ENCODE measurements at regions not wholly inside any gene's neighbourhood (a gene's known extent, or its start where the extent isn't known, plus 50 kb on each side); places are given as distances from the start of the nearest gene placed in this dataset.

GRCh38 chr14:81716953-81717352, 183.3 kb upstream of the SEL1L start:
- ChIA-PET CTCF (no interaction called here), POLR2A (no interaction called here)
- no peaks in the 10 kb centered on the region for H3K9me3 ChIP-seq (ENCODE audit: control insufficient read depth, insufficient read depth, low read depth, low read length)
- no peaks in the 10 kb centered on the region for H3K4me1 ChIP-seq (ENCODE audit: control insufficient read depth, insufficient read depth, low read length)
- TF ChIP-seq CTCF (tag by site-specific recombination; IDR thresholded peaks at IDR 0.05) (no peak), ZNF785 (tag by site-specific recombination; IDR thresholded peaks at IDR 0.05) (no peak), ZNF449 (tag by site-specific recombination; IDR thresholded peaks at IDR 0.05) (no peak), PRDM10 (tag by site-specific recombination; IDR thresholded peaks at IDR 0.05) (no peak)
- H3K36me3 ChIP-seq (ENCODE audit: control insufficient read depth in 2 of 2, insufficient read depth in 1 of 2, low read length in 2 of 2), result no peaks in the 10 kb centered on the region
- no peak overlapping the region for H3K4me3 ChIP-seq (ENCODE audit: low read depth, low read length)
- no peak overlapping the region for H3K27ac ChIP-seq (ENCODE audit: extremely low read depth, low read depth, low read length)

DNA sequence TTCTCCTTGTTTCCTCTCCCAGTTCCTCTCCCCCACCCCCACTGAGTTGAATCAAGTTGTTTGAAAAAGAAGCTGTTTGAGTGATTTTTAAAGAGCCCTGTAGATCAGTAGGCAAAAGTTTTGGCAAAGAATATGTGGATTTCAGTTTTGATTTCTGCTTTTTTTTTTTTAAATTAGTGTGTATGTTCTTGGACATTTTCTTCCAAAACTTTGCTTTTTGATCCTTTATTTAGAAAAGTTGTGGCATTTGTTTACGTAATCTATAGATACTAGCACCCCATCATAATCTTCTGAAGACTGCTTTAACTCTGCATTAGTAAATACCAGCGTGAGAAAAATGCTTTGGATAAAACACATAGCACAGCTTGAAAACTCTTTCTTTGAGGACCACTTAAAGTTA, 190.3 kb upstream of the SEL1L start:
- H3K36me3 ChIP-seq (ENCODE audit: control insufficient read depth in 2 of 2, insufficient read depth in 1 of 2, low read length in 2 of 2), result no peaks in the 10 kb centered on the region
- ChIA-PET CTCF (interaction anchor here (1.2 kb wide), 1 partner anchor 1116 kb away, joined by 3 read pairs; no protein-coding TSS in a partner anchor), POLR2A (no interaction called here)
- no peaks in the 10 kb centered on the region for H3K9me3 ChIP-seq (ENCODE audit: control insufficient read depth, insufficient read depth, low read depth, low read length)
- no peak overlapping the region for H3K27ac ChIP-seq (ENCODE audit: extremely low read depth, low read depth, low read length)
- no peak overlapping the region for H3K4me3 ChIP-seq (ENCODE audit: low read depth, low read length)
- H3K4me1 ChIP-seq (ENCODE audit: control insufficient read depth, insufficient read depth, low read length), result no peaks in the 10 kb centered on the region
- no peak for TF ChIP-seq ZNF629 (tag by site-specific recombination; IDR thresholded peaks at IDR 0.05)
- TF ChIP-seq, protein P1, sequence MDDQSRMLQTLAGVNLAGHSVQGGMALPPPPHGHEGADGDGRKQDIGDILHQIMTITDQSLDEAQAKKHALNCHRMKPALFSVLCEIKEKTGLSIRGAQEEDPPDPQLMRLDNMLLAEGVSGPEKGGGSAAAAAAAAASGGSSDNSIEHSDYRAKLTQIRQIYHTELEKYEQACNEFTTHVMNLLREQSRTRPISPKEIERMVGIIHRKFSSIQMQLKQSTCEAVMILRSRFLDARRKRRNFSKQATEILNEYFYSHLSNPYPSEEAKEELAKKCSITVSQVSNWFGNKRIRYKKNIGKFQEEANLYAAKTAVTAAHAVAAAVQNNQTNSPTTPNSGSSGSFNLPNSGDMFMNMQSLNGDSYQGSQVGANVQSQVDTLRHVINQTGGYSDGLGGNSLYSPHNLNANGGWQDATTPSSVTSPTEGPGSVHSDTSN (CRISPR knock-in tag; IDR thresholded peaks at IDR 0.05), result no peak
- no peak for TF ChIP-seq BCL11B (tag by site-specific recombination; IDR thresholded peaks at IDR 0.05; ENCODE audit: low read depth)
- no peak for TF ChIP-seq OVOL3 (tag by site-specific recombination; IDR thresholded peaks at IDR 0.05)
- TF ChIP-seq ZNF549 (tag by site-specific recombination; IDR thresholded peaks at IDR 0.05), result no peak
- TF ChIP-seq ZNF521 (tag by site-specific recombination; IDR thresholded peaks at IDR 0.05), result no peak
- TF ChIP-seq ZBTB1 (tag by site-specific recombination; IDR thresholded peaks at IDR 0.05), result no peak
- no peak for TF ChIP-seq ZNF701 (tag by site-specific recombination; IDR thresholded peaks at IDR 0.05)
- no peak for TF ChIP-seq REPIN1 (tag by site-specific recombination; IDR thresholded peaks at IDR 0.05; ENCODE audit: low read depth)
- TF ChIP-seq MEIS1 (CRISPR knock-in tag; IDR thresholded peaks at IDR 0.05; ENCODE audit: borderline replicate concordance), result no peak
- TF ChIP-seq ZNF596 (tag by site-specific recombination; IDR thresholded peaks at IDR 0.05), result no peak
- TF ChIP-seq TRIM28 (IDR thresholded peaks at IDR 0.05; ENCODE audit: borderline replicate concordance, low read length), result no peak
- TF ChIP-seq ZFP69B (tag by site-specific recombination; IDR thresholded peaks at IDR 0.05), result no peak
- TF ChIP-seq ZSCAN4 (tag by site-specific recombination; IDR thresholded peaks at IDR 0.05), result no peak
- TF ChIP-seq ZBTB44 (tag by site-specific recombination; IDR thresholded peaks at IDR 0.05), result no peak
